ENCODE measurements at regions not wholly inside any gene's neighbourhood (a gene's known extent, or its start where the extent isn't known, plus 50 kb on each side); places are given as distances from the start of the nearest gene placed in this dataset.

DNA sequence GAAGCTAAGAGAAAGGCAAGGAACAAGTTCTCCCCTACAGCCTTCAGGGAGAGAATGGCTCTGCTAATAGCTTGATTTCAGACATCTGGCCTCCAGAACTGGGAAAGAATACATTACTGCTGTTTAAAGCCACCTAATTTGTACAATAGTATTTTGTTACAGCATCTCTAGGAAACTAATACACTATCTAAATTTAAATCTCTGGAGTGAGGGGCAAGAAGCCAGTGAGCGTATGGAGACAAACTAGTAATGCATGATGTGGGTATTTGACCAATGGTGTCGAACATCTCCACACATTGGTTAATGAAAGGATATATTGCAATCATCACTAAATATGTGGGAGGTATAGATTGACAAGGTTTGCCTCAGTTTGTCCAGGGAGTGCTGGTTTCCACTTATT is 451.5 kb downstream of the EPM2A start:
- Mint-ChIP-seq H3K36me3 (ENCODE audit: unreplicated experiment) (peaks cover 2% of the 10 kb centered on the region), H3K27me3 (ENCODE audit: unreplicated experiment) (no peaks in the 10 kb centered on the region), H3K4me1 (ENCODE audit: low read depth, unreplicated experiment) (no peaks in the 10 kb centered on the region), H3K4me3 (ENCODE audit: unreplicated experiment) (no peak overlapping the region), H3K27ac (ENCODE audit: unreplicated experiment) (no peak overlapping the region), H3K9me3 (ENCODE audit: unreplicated experiment) (peaks cover 2% of the 10 kb centered on the region)
- no peak for DNase-seq
- TF ChIP-seq, protein P1, sequence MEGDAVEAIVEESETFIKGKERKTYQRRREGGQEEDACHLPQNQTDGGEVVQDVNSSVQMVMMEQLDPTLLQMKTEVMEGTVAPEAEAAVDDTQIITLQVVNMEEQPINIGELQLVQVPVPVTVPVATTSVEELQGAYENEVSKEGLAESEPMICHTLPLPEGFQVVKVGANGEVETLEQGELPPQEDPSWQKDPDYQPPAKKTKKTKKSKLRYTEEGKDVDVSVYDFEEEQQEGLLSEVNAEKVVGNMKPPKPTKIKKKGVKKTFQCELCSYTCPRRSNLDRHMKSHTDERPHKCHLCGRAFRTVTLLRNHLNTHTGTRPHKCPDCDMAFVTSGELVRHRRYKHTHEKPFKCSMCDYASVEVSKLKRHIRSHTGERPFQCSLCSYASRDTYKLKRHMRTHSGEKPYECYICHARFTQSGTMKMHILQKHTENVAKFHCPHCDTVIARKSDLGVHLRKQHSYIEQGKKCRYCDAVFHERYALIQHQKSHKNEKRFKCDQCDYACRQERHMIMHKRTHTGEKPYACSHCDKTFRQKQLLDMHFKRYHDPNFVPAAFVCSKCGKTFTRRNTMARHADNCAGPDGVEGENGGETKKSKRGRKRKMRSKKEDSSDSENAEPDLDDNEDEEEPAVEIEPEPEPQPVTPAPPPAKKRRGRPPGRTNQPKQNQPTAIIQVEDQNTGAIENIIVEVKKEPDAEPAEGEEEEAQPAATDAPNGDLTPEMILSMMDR (IDR thresholded peaks at IDR 0.05; ENCODE audit: partially characterized antibody, unreplicated experiment) = no peak

DNA sequence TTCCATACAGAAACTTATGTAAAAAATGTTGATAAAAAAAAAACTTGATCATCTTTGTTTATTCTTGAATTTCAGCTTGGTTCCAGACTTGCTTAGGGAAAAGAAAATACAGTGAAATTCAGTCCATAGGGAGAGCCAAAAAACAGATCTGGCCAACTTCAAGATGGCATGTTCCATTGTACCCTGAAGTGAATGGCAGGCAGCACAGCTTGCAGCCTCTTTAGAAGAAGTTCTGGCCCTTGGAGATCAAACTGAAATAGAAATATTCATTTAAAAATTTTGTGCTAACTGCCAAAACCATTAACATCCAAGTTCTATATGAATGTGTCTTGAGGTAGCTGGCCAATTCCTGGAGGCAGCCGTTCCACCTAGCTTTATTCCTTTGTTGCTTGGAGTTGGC is 448.4 kb downstream of the EPM2A start:
- Mint-ChIP-seq H3K36me3 (ENCODE audit: unreplicated experiment) (peaks cover 4% of the 10 kb centered on the region), H3K9me3 (ENCODE audit: unreplicated experiment) (peaks cover 2% of the 10 kb centered on the region), H3K27me3 (ENCODE audit: unreplicated experiment) (no peaks in the 10 kb centered on the region), H3K4me3 (ENCODE audit: unreplicated experiment) (no peak overlapping the region), H3K4me1 (ENCODE audit: low read depth, unreplicated experiment) (no peaks in the 10 kb centered on the region), H3K27ac (ENCODE audit: unreplicated experiment) (no peak overlapping the region)
- TF ChIP-seq, protein P1 (IDR thresholded peaks at IDR 0.05; ENCODE audit: partially characterized antibody, unreplicated experiment) = no peak
- no peak for DNase-seq

DNA sequence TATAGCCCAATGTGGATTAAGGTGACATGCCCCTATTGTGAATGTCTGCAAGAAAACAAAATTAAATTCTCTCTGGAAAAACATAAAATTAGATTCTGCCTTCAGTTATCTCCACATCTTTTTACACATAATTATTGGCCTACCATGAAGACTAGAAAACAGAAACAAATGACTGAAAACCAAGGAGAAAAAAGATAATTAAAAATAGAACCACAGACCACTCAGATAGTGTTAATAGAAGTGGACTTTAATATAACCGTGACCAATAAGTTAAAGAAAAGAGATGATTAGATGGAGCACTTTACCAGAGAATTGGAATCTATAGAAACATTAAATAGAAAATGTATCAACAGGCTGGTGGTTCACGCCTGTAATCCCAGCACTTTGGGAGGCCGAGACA is 445.7 kb downstream of the EPM2A start:
- H3K4me1 Mint-ChIP-seq (ENCODE audit: low read depth, unreplicated experiment) = no peaks in the 10 kb centered on the region
- H3K4me3 Mint-ChIP-seq (ENCODE audit: unreplicated experiment) = no peak overlapping the region
- H3K9me3 Mint-ChIP-seq (ENCODE audit: unreplicated experiment) = peaks cover 2% of the 10 kb centered on the region
- peaks cover 4% of the 10 kb centered on the region for H3K36me3 Mint-ChIP-seq (ENCODE audit: unreplicated experiment)
- no peaks in the 10 kb centered on the region for H3K27me3 Mint-ChIP-seq (ENCODE audit: unreplicated experiment)
- no peak overlapping the region for H3K27ac Mint-ChIP-seq (ENCODE audit: unreplicated experiment)
- TF ChIP-seq, protein P1 (IDR thresholded peaks at IDR 0.05; ENCODE audit: partially characterized antibody, unreplicated experiment) = no peak
- no peak for DNase-seq

DNA sequence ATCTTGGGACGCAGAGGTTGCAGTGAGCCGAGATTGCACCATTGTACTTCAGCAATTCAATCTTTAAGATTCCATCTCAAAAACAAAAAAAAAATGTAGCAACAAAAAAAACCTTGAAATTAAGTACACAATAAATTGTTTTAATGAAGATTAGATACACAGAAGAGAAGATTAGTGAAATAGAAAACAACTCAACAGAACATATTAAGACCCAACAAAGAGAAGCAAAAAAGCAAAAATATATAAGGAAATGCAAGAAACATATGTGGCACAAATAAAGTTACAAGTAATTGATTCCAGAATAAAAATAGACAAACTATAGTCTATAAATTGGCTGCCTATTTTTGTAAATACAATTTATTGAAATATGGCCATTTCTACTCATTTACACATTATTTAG is 445.2 kb downstream of the EPM2A start:
- H3K27ac Mint-ChIP-seq (ENCODE audit: unreplicated experiment) = no peak overlapping the region
- TF ChIP-seq, protein P1 (IDR thresholded peaks at IDR 0.05; ENCODE audit: partially characterized antibody, unreplicated experiment) = no peak
- H3K36me3 Mint-ChIP-seq (ENCODE audit: unreplicated experiment) = peaks cover 4% of the 10 kb centered on the region
- H3K9me3 Mint-ChIP-seq (ENCODE audit: unreplicated experiment) = peaks cover 2% of the 10 kb centered on the region
- H3K4me3 Mint-ChIP-seq (ENCODE audit: unreplicated experiment) = no peak overlapping the region
- no peak for DNase-seq
- no peaks in the 10 kb centered on the region for H3K27me3 Mint-ChIP-seq (ENCODE audit: unreplicated experiment)
- H3K4me1 Mint-ChIP-seq (ENCODE audit: low read depth, unreplicated experiment) = no peaks in the 10 kb centered on the region

DNA sequence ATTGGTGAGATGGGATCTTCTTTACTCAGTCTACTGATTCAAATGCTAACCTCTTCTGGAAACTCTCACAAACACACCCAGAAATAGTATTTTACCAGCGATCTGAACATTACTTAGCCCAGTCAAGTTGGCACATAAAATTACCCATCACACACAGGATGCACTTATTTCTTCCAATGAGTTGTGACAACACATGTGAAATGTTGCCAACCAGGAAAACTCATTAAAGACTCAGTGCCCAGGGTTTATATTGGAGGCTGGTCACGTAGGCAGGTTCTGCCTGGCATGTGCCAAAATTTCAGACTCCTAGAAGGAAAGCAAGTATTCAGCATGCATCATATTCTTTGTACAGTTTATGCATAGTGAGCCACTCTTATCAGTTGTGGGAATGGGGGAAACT is 443.3 kb downstream of the EPM2A start:
- Mint-ChIP-seq H3K4me3 (ENCODE audit: unreplicated experiment) (no peak overlapping the region), H3K27ac (ENCODE audit: unreplicated experiment) (no peak overlapping the region), H3K4me1 (ENCODE audit: low read depth, unreplicated experiment) (no peaks in the 10 kb centered on the region), H3K9me3 (ENCODE audit: unreplicated experiment) (no peaks in the 10 kb centered on the region), H3K36me3 (ENCODE audit: unreplicated experiment) (peaks cover 4% of the 10 kb centered on the region), H3K27me3 (ENCODE audit: unreplicated experiment) (no peaks in the 10 kb centered on the region)
- TF ChIP-seq, protein P1 (IDR thresholded peaks at IDR 0.05; ENCODE audit: partially characterized antibody, unreplicated experiment) = no peak
- DNase-seq = no peak
